ENCODE measurements at regions not wholly inside any gene's neighbourhood (a gene's known extent, or its start where the extent isn't known, plus 50 kb on each side); places are given as distances from the start of the nearest gene placed in this dataset.
A peak's percentile ranks its signal among the peaks of the same experiment; 100 is the strongest.
"Not testable (repeated sequence)": the region's sequence is repeated elsewhere in the genome, so short reads cannot be mapped to it uniquely, and the experiment has no call there.

GRCh38 chr2:175872721-175873120 is 129.3 kb downstream of the LNPK start:
- Histone ChIP-seq H3K4me3 (no peak overlapping the region), H3K27ac (no peak overlapping the region)

GRCh38 chr2:175872005-175872348 is 130.1 kb downstream of the LNPK start:
- H3K4me3 ChIP-seq, result no peak overlapping the region
- H3K27ac ChIP-seq, result peak overlapping the region in 1 of 21 experiments; percentile 49

- Histone ChIP-seq H3K27ac (peak overlapping the region in 1 of 21 experiments; percentile 49), H3K4me3 (no peak overlapping the region)
Measured at GRCh38 chr2:175871331-175872004, 130.6 kb downstream of the LNPK start.

- H3K4me3 ChIP-seq, result no peak overlapping the region
- H3K27ac ChIP-seq, result no peak overlapping the region
Measured at GRCh38 chr2:175865716-175866115, 136.4 kb downstream of the LNPK start.

- Histone ChIP-seq H3K27ac (no peak overlapping the region), H3K4me3 (no peak overlapping the region)
Measured at GRCh38 chr2:175864137-175864850, 137.8 kb downstream of the LNPK start.

- Histone ChIP-seq H3K4me3 (no peak overlapping the region), H3K27ac (no peak overlapping the region)
Measured at GRCh38 chr2:175861958-175862357, 140.1 kb downstream of the LNPK start.

- H3K27ac ChIP-seq, result no peak overlapping the region
- H3K4me3 ChIP-seq, result no peak overlapping the region
Measured at GRCh38 chr2:175855794-175856453, 146.1 kb downstream of the LNPK start.

- H3K4me3 ChIP-seq, result no peak overlapping the region
- H3K27ac ChIP-seq, result no peak overlapping the region
Measured at GRCh38 chr2:175855236-175855635, 146.8 kb downstream of the LNPK start.

- H3K4me3 ChIP-seq, result no peak overlapping the region
Measured at GRCh38 chr2:175854665-175855064, 147.4 kb downstream of the LNPK start.

GRCh38 chr2:175854129-175854528 is 147.9 kb downstream of the LNPK start:
- Histone ChIP-seq H3K27ac (no peak overlapping the region), H3K4me3 (no peak overlapping the region)

More at GRCh38 chr2:175854665-175855064, 147.4 kb downstream of the LNPK start:
- no peak overlapping the region for H3K27ac ChIP-seq

- Histone ChIP-seq H3K27ac (no peak overlapping the region), H3K4me3 (no peak overlapping the region)
Measured at GRCh38 chr2:175853616-175853890, 148.5 kb downstream of the LNPK start.

GRCh38 chr2:175852879-175853615 is 149.0 kb downstream of the LNPK start:
- Histone ChIP-seq H3K4me3 (no peak overlapping the region), H3K27ac (no peak overlapping the region)

- Histone ChIP-seq H3K4me3 (no peak overlapping the region), H3K27ac (no peak overlapping the region)
Measured at GRCh38 chr2:175847128-175847527, 154.9 kb downstream of the LNPK start.

GRCh38 chr2:175844169-175844568 is 157.9 kb downstream of the LNPK start:
- Histone ChIP-seq H3K4me3 (no peak overlapping the region), H3K27ac (no peak overlapping the region)

GRCh38 chr2:175843625-175844024 is 158.4 kb downstream of the LNPK start:
- no peak overlapping the region for H3K4me3 ChIP-seq

GRCh38 chr2:175842996-175843395 is 159.1 kb downstream of the LNPK start:
- no peak overlapping the region for H3K27ac ChIP-seq
- no peak overlapping the region for H3K4me3 ChIP-seq

More at GRCh38 chr2:175843625-175844024, 158.4 kb downstream of the LNPK start:
- H3K27ac ChIP-seq, result no peak overlapping the region

- H3K27ac ChIP-seq, H3K4me3 ChIP-seq: not testable (repeated sequence)
Measured at GRCh38 chr2:175840765-175841164, 161.3 kb downstream of the LNPK start.

- Histone ChIP-seq H3K4me3 (no peak overlapping the region), H3K27ac (no peak overlapping the region)
Measured at GRCh38 chr2:175840256-175840655, 161.8 kb downstream of the LNPK start.

GRCh38 chr2:175838979-175839378 is 163.1 kb downstream of the LNPK start:
- H3K27ac ChIP-seq, result no peak overlapping the region
- H3K4me3 ChIP-seq, result no peak overlapping the region

- H3K4me3 ChIP-seq, result no peak overlapping the region
- peak overlapping the region in 6 of 21 experiments; percentile 0 to 65 (median 22) for H3K27ac ChIP-seq
Measured at GRCh38 chr2:175837046-175837445, 165.0 kb downstream of the LNPK start.
